ENCODE measurements at regions not wholly inside any gene's neighbourhood (a gene's known extent, or its start where the extent isn't known, plus 50 kb on each side); places are given as distances from the start of the nearest gene placed in this dataset.

DNA sequence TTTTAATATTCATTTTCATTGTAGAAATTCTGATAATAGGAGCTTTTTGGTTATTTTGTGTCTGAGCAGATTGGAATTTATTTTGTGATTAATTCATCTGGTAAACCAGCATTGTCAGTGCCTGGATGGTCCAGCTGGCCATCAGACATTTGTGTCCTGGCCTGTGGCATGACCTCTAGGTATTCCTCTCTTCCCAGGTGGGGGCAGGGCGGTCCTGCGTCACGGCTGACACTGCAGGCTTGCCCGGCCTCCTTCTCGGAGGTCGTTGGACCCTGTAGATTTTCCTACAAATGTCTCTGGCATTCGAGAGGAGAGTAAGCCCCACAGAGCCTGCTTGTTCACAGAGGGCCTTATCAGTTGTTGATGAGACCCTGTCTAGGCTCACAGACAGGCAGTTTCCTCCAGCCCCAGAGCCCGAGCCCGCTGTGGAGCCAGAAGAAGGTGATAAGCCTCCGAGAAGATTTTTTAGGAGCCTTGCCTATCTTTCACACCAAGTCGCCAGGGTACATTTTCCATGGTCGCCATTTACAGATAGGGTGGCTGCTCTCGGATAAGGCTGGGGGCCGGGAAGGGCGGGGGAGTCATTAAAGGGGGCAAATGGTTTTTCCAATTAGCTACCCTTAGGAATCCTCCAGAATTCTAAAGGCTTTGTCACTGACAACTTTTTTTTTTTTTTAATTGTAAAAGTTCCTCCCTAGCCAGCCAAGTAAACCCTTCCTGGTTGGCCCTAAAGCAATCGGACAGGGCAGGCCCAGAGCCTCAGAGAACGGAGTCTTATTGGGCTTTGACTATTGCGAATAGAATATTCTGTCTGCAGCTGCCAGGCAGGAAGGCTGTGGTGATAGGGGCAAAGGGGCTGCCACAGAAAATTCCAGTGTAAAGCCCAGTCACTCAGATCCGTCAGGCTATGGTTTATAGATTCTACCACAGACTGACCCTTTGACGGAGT lies 78.1 kb upstream of the TBX20 start:
- H3K27me3 Mint-ChIP-seq: no peaks in the 10 kb centered on the region
- H3K36me3 Mint-ChIP-seq: no peaks in the 10 kb centered on the region
- no peak for DNase-seq (ENCODE audit: extremely low spot score, unreplicated experiment)
- H3K4me3 Mint-ChIP-seq: no peak overlapping the region
- no peak overlapping the region for H3K27ac Mint-ChIP-seq
- no peak for TF ChIP-seq CTCF (conservative IDR thresholded peaks at IDR 0.05)
- H3K9me3 Mint-ChIP-seq: peaks cover 5% of the 10 kb centered on the region
- H3K4me1 Mint-ChIP-seq (ENCODE audit: unreplicated experiment): no peaks in the 10 kb centered on the region

- H3K9me3 Mint-ChIP-seq: peaks cover 13% of the 10 kb centered on the region
- H3K4me1 Mint-ChIP-seq (ENCODE audit: unreplicated experiment): no peaks in the 10 kb centered on the region
- DNase-seq (ENCODE audit: extremely low spot score, unreplicated experiment): no peak
- H3K27ac Mint-ChIP-seq: no peak overlapping the region
- no peaks in the 10 kb centered on the region for H3K27me3 Mint-ChIP-seq
- TF ChIP-seq CTCF (conservative IDR thresholded peaks at IDR 0.05): no peak
- H3K36me3 Mint-ChIP-seq: no peaks in the 10 kb centered on the region
- H3K4me3 Mint-ChIP-seq: no peak overlapping the region
These were observed 75.1 kb upstream of the TBX20 start for GRCh38 chr7:35329026-35329425.

- TF ChIP-seq CTCF (conservative IDR thresholded peaks at IDR 0.05): no peak
- Mint-ChIP-seq H3K9me3 (peaks cover 5% of the 10 kb centered on the region), H3K4me1 (ENCODE audit: unreplicated experiment) (no peaks in the 10 kb centered on the region), H3K4me3 (no peak overlapping the region), H3K27me3 (peaks cover 19% of the 10 kb centered on the region), H3K27ac (no peak overlapping the region), H3K36me3 (no peaks in the 10 kb centered on the region)
- DNase-seq (ENCODE audit: extremely low spot score, unreplicated experiment): no peak
These were observed 65.7 kb upstream of the TBX20 start for GRCh38 chr7:35319606-35320005.

DNA sequence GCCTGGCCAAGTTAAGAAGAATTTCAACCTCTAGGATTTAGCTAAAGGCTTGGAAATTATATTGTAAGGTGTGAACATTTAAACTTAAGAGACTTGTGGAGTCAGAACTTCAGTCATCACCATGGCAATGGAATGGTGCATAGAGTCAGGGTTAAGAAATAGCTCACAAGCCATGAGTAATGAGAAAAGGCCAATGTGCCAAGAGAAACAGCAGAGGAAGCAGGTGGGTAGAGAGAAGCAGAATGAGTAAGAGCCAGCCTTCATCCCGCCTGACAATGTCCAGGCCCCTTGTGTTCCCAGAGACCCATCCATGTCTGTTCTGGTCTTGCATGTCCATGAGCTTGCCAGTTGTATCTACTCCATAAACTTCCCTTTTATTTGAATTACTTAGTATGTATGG lies 62.6 kb upstream of the TBX20 start:
- TF ChIP-seq CTCF (conservative IDR thresholded peaks at IDR 0.05): no peak
- Mint-ChIP-seq H3K27ac (no peak overlapping the region), H3K4me1 (ENCODE audit: unreplicated experiment) (no peaks in the 10 kb centered on the region), H3K36me3 (no peaks in the 10 kb centered on the region), H3K4me3 (no peak overlapping the region), H3K27me3 (peaks cover 14% of the 10 kb centered on the region), H3K9me3 (no peaks in the 10 kb centered on the region)
- no peak for DNase-seq (ENCODE audit: extremely low spot score, unreplicated experiment)

DNA sequence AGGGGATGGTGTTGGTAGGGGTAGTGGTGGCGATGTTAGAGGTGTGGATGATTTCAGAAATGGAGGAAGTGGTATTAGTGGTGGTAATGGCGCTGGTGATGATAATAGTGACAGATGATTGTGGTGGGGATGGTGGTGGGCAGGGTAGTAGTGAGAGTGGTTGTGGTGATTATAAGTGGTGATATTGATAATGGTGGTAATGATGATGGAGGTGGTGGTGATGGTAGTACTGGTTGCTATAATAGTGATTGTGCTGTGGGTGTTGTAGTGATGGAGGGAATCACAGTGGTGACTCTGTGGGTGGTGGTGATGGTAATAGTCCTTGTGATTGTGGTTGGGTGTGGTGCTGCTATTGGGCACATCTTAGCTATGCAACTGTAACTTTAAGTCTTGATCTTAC lies 61.6 kb upstream of the TBX20 start:
- Mint-ChIP-seq H3K4me3 (no peak overlapping the region), H3K4me1 (ENCODE audit: unreplicated experiment) (no peaks in the 10 kb centered on the region), H3K27me3 (peaks cover 10% of the 10 kb centered on the region), H3K27ac (no peak overlapping the region), H3K9me3 (no peaks in the 10 kb centered on the region), H3K36me3 (no peaks in the 10 kb centered on the region)
- DNase-seq (ENCODE audit: extremely low spot score, unreplicated experiment): no peak
- no peak for TF ChIP-seq CTCF (conservative IDR thresholded peaks at IDR 0.05)

Data from type B pancreatic cell (in vitro differentiated cells).